SU-DHL-6 (cell line): ENCODE measurements at regions not wholly inside any gene's neighbourhood (a gene's known extent, or its start where the extent isn't known, plus 50 kb on each side); places are given as distances from the start of the nearest gene placed in this dataset.
"Not testable (repeated sequence)": the region's sequence is repeated elsewhere in the genome, so short reads cannot be mapped to it uniquely, and the experiment has no call there.

Experiments used
- H2AFZ ChIP-seq: fragments of 200-600 bp; sonication (generic); 2 replicates; pipeline ENCODE4 v1.6.1; 2014; ENCODE audit warnings: low read depth, mild to moderate bottlenecking, moderate library complexity, mixed read lengths, antibody characterized with exemption, low read length; ENCODE audit not compliant: severe bottlenecking
- H3F3A ChIP-seq: fragments of 200-600 bp; shearing (Covaris generic); 2 replicates; pipeline ENCODE4 v1.6.0; 2016; ENCODE audit warnings: antibody characterized with exemption, mild to moderate bottlenecking; ENCODE audit not compliant: insufficient read depth
- H3K27ac ChIP-seq: fragments of 200-600 bp; sonication (generic); 2 replicates; pipeline ENCODE4 v1.5.1; 2016; ENCODE audit warnings: low read depth, mild to moderate bottlenecking, low read length, moderate library complexity, mixed read lengths
- H3K27me3 ChIP-seq: fragments of 200-600 bp; sonication (generic), shearing (Covaris generic); 2 replicates; pipeline ENCODE4 v1.6.0; 2014; ENCODE audit warnings: mild to moderate bottlenecking, low read length
- H3K36me3 ChIP-seq: fragments of 200-600 bp; sonication (generic); 2 replicates; pipeline ENCODE4 v1.6.1; 2014; ENCODE audit warnings: mild to moderate bottlenecking, low read length, mixed read lengths
- H3K4me2 ChIP-seq: fragments of 300-600, 200-600 bp; shearing (Covaris generic), sonication (generic); 2 replicates; pipeline ENCODE4 v1.6.0; 2014; ENCODE audit warnings: low read length, low read depth, mild to moderate bottlenecking; ENCODE audit not compliant: poor library complexity, severe bottlenecking
- H3K4me3 ChIP-seq: fragments of 200-600 bp; sonication (generic); 2 replicates; pipeline ENCODE4 v1.5.1; 2014; ENCODE audit warnings: antibody characterized with exemption, low read length, mild to moderate bottlenecking, mixed read lengths; ENCODE audit not compliant: insufficient read depth, poor library complexity, severe bottlenecking
- H3K79me2 ChIP-seq: fragments of 200-600 bp; sonication (generic); 2 replicates; pipeline ENCODE4 v1.6.1; 2014; ENCODE audit warnings: mild to moderate bottlenecking, low read length, moderate library complexity; ENCODE audit not compliant: insufficient read depth
- H3K9ac ChIP-seq: fragments of 200-600 bp; sonication (generic); 2 replicates; pipeline ENCODE4 v1.7.0; 2014; ENCODE audit warnings: mild to moderate bottlenecking, low read length
- H3K9me2 ChIP-seq: fragments of 200-600 bp; sonication (generic); replicated peaks from 2 replicates; pipeline ENCODE4 v1.6.1; 2014; ENCODE audit warnings: low read length; ENCODE audit not compliant: insufficient read depth
- H3K9me3 ChIP-seq: fragments of 200-600 bp; sonication (generic); 2 replicates; pipeline ENCODE4 v1.6.1; 2014; ENCODE audit warnings: low read length, mixed read lengths; ENCODE audit not compliant: insufficient read depth
- H4K20me1 ChIP-seq: fragments of 200-600 bp; sonication (generic); 2 replicates; pipeline ENCODE4 v1.6.1; 2014; ENCODE audit warnings: low read depth, mild to moderate bottlenecking, antibody characterized with exemption, low read length, moderate library complexity, mixed read lengths
- CTCF ChIP-seq: fragments of 200-600 bp; sonication (generic); IDR thresholded peaks from one replicate; pipeline ENCODE4 v1.5.1; 2017; ENCODE audit warnings: antibody characterized with exemption, mild to moderate bottlenecking, low read length, moderate library complexity; ENCODE audit not compliant: insufficient read depth, poor library complexity, severe bottlenecking
- EZH2phosphoT487 ChIP-seq: fragments of 200-600 bp; sonication (generic), shearing (Covaris generic); conservative IDR thresholded peaks from 2 replicates; pipeline ENCODE4 v1.6.1; 2018; ENCODE audit warnings: mild to moderate bottlenecking, antibody characterized with exemption, low read length, moderate library complexity, mixed read lengths

GRCh38 chr15:95770196-95770595 is 560.3 kb upstream of the NR2F2 start:
- Histone ChIP-seq H2AFZ (no peak overlapping the region), H3K9me3 (no peaks in the 10 kb centered on the region), H3K79me2 (no peaks in the 10 kb centered on the region), H3K4me2 (no peak overlapping the region), H3K27ac (no peak overlapping the region), H3K36me3 (no peaks in the 10 kb centered on the region), H3K9ac (no peak overlapping the region), H3K27me3 (no peaks in the 10 kb centered on the region), H3F3A (no peaks in the 10 kb centered on the region), H3K4me3 (no peak overlapping the region), H4K20me1 (no peaks in the 10 kb centered on the region), H3K9me2 (no peaks in the 10 kb centered on the region)
- TF ChIP-seq CTCF (no peak), EZH2phosphoT487 (no peak)

- no peak overlapping the region for H3K27ac ChIP-seq
- H3K27me3 ChIP-seq, result no peaks in the 10 kb centered on the region
- no peaks in the 10 kb centered on the region for H3K9me2 ChIP-seq
- H3K36me3 ChIP-seq, result no peaks in the 10 kb centered on the region
- no peaks in the 10 kb centered on the region for H3K79me2 ChIP-seq
- no peaks in the 10 kb centered on the region for H3F3A ChIP-seq
- H3K4me2 ChIP-seq, result no peak overlapping the region
- TF ChIP-seq CTCF (no peak), EZH2phosphoT487 (no peak)
- H3K4me3 ChIP-seq, result no peak overlapping the region
- no peak overlapping the region for H2AFZ ChIP-seq
- H3K9me3 ChIP-seq, result no peaks in the 10 kb centered on the region
- H4K20me1 ChIP-seq, result no peaks in the 10 kb centered on the region
- H3K9ac ChIP-seq, result no peak overlapping the region
Observed at GRCh38 chr15:95772982-95773381, 557.5 kb upstream of the NR2F2 start.

- Histone ChIP-seq H4K20me1 (no peaks in the 10 kb centered on the region), H3K27ac (no peak overlapping the region), H3K79me2 (no peaks in the 10 kb centered on the region), H3K27me3 (no peaks in the 10 kb centered on the region), H3K9ac (no peak overlapping the region), H3F3A (no peaks in the 10 kb centered on the region), H3K9me3 (peaks cover 6% of the 10 kb centered on the region; the same call in 1 of the 2 replicates), H3K9me2 (no peaks in the 10 kb centered on the region), H3K4me3 (no peak overlapping the region), H3K4me2 (no peak overlapping the region), H3K36me3 (no peaks in the 10 kb centered on the region), H2AFZ (no peak overlapping the region)
- TF ChIP-seq EZH2phosphoT487, result no peak
- no peak for TF ChIP-seq CTCF
Observed at GRCh38 chr15:95784508-95784907, 546.0 kb upstream of the NR2F2 start.

GRCh38 chr15:95785276-95785675 is 545.2 kb upstream of the NR2F2 start:
- H3K4me3 ChIP-seq, H3K9me2 ChIP-seq, H2AFZ ChIP-seq, H3K27ac ChIP-seq, H3F3A ChIP-seq, H3K79me2 ChIP-seq, H3K9me3 ChIP-seq, H3K4me2 ChIP-seq, H3K36me3 ChIP-seq, H4K20me1 ChIP-seq, H3K9ac ChIP-seq, H3K27me3 ChIP-seq: not testable (repeated sequence)
